ENCODE measurements at regions not wholly inside any gene's neighbourhood (a gene's known extent, or its start where the extent isn't known, plus 50 kb on each side); places are given as distances from the start of the nearest gene placed in this dataset.

DNA sequence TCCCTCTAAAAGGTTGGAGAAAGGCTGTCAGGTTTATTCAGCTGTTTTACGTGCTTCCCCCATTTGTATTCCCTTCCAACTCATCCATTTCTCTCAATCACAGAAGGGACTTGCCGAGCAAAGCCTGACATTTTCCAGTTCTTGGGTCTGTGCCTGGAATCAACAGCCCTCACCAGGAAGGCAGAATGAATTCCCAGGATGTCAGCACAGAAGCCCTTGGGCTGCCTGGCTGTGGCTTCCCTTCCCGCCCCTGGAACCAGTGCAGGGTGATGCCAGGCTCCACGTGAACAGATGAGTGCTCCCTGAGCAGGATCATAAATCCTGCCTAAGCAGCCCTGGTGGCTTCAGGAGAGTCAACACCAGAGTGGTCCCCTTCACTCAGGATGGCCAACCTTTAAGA is 86.1 kb upstream of the CD83 start:
- no peak for DNase-seq (ENCODE audit: extremely low read depth, low read depth, low spot score)

- no peak for DNase-seq (ENCODE audit: extremely low read depth, low read depth, low spot score)
Measured at GRCh38 chr6:14035071-14035847, 82.3 kb upstream of the CD83 start.

GRCh38 chr6:14035874-14036273 is 81.7 kb upstream of the CD83 start:
- DNase-seq (ENCODE audit: extremely low read depth, low read depth, low spot score) = no peak

DNA sequence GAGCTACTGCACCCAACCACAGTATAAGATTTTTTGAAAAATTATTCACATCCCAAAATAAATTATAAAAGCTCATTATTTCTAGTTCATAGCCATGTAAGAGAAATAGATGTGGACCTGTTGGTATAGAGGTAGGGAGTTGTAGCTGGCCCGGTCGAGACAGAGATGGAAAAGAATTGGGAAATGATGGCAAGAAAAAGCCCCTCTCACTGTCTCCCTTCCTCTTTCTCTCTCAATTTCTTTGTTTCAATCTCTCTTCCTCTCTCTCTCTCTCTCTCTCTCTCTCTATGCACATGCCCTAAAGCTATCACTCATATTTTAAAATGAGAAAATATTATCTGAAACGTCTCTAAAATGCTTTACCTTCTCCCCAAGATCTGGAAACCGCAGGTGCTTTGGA is 80.7 kb upstream of the CD83 start:
- DNase-seq (ENCODE audit: extremely low read depth, low read depth, low spot score) = no peak

- no peak for DNase-seq (ENCODE audit: extremely low read depth, low read depth, low spot score)
Measured at GRCh38 chr6:14037402-14038277, 79.9 kb upstream of the CD83 start.

- DNase-seq (ENCODE audit: extremely low read depth, low read depth, low spot score) = no peak
Measured at GRCh38 chr6:14038467-14039437, 78.8 kb upstream of the CD83 start.

- DNase-seq (ENCODE audit: extremely low read depth, low read depth, low spot score) = no peak
Measured at GRCh38 chr6:14040042-14040441, 77.5 kb upstream of the CD83 start.

DNA sequence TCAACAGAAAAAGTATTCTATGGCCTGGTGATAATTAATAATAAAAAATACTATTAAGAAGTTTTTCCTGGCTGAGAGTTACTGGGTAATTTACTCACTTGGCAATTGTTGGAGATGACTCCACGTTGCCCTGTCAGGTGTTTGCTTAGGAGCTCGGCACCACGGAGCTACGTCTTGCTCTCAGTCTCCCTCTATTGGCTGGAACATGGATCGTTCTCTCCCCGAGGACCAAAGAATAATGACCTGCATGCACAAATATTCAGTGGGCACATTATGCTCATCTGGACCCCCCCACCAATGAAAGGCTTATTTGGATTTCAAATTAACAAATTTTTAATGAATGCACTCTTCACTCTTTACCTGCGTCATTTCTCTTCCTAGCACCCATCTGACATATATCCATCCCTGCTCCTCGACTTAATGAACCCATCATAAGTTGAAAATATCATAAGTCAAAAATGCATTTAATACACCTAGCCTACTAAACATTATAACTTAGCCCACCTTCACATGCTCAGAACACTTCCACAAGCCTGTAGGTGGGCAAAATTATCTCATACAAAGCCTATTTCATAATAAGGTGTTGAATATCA is 71.0 kb upstream of the CD83 start:
- DNase-seq (ENCODE audit: extremely low read depth, low read depth, low spot score) = no peak

GRCh38 chr6:14047151-14047740 is 70.3 kb upstream of the CD83 start:
- no peak for DNase-seq (ENCODE audit: extremely low read depth, low read depth, low spot score)

DNA sequence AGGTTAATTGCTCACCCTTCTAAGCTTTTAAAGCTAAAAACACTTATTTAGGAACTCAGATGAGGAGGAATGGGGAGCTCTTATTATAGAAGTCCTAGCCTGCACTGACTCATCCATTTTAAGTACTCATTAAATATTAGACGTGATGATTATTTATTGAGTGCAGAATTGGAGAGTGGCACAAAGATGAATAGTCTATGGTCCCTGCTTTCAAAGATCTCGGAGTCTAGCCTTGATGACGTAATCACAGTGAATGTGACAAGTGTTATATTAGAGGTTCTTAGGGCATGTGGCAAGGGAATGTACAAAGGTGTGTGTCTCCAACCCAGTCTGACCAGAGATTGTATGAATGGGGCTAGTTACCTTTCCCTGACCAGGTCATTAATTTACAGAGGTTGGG is 68.7 kb upstream of the CD83 start:
- DNase-seq (ENCODE audit: extremely low read depth, low read depth, low spot score) = no peak

DNA sequence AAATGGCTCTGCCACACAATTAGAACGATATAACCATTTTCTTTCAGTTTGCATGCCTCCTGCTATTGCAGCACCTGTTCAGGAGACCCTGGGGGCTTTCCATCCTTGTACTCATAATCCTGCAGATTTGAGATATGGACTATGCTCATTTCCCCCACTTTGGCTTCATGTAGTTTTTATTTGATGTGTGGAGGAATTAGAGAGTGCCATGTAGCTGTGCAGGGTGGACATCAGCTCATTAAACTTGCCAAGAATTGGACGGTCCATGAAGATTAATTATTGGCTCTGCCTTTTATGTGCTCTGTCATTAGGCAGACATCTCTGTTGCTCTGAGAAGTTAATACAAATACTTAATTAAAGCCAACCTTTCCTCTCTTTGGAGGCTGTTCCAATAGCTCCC is 66.2 kb upstream of the CD83 start:
- DNase-seq (ENCODE audit: extremely low read depth, low read depth, low spot score) = no peak

DNA sequence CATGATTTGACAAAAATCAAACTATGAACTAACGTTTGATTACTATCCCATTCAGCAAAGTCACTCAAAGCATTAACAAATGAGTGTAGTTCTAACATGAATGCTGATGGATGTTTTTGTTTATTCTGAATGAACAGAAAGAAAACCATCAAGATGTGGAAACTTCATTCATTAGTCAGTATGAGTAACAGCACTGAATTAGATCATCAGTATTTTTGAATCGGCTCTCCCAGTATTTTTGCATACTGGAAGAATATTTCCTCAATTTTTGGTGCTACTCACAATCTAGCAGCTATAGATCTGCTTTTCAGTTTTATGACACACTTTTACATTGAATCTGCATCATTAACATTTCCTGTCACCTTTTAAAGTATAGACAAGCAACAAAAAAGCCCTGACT is 63.8 kb upstream of the CD83 start:
- DNase-seq (ENCODE audit: extremely low read depth, low read depth, low spot score) = no peak

GRCh38 chr6:14055541-14055940 is 62.0 kb upstream of the CD83 start:
- no peak for DNase-seq (ENCODE audit: extremely low read depth, low read depth, low spot score)

DNA sequence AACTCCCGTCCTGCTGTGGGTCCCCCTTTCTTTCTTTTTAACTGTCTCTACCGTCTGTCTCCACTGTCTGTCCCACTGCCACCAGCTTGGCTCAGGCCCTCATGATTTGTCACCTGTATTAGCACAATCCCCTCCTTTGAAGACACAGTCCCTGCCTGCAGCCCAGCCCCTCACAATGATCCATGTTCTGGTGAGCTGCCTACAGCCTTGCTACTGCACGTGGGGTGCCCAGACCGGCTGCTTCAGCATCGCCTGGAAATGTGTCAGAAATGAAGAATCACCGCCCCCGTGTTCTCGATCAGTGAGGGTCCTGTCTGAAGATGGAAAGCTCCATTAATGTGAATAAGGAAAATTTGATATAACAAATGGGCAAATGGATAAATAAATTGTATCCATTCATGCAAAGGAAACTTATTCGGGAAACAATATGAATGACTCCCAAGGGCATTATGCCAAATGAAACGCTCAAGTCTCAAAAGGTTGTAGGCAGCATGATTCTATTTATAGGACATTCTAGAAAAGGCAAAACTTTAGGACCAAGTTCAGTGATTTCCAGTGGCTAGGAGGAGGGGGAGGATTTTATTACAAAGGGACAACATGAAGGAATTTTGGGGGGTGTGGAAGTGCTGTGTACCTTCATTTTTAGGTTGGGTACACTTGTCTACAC is 59.4 kb upstream of the CD83 start:
- no peak for DNase-seq (ENCODE audit: extremely low read depth, low read depth, low spot score)

GRCh38 chr6:14058735-14059134 is 58.8 kb upstream of the CD83 start:
- DNase-seq (ENCODE audit: extremely low read depth, low read depth, low spot score) = no peak

GRCh38 chr6:14059791-14060436 is 57.7 kb upstream of the CD83 start:
- DNase-seq (ENCODE audit: extremely low read depth, low read depth, low spot score) = no peak

- no peak for DNase-seq (ENCODE audit: extremely low read depth, low read depth, low spot score)
Measured at GRCh38 chr6:14060971-14061370, 56.6 kb upstream of the CD83 start.

DNA sequence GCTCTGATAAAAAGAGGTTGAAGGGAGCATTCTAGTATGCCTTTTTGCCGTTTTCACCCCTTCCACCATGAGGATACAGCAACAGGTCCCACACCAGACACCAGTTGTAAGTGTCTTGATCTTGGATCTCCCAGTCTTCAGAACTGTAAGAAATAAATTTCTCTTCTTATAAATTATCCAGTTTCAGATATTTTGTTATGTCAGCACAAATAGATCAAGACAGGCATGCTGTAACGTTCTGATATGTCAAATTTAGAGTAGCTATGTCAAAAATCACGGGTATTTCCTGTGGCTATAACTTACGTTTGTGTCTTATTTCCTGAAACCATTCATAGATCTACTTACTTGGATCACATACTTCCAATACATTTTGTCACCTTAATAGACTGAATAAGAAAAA is 55.9 kb upstream of the CD83 start:
- DNase-seq (ENCODE audit: extremely low read depth, low read depth, low spot score) = no peak

DNA sequence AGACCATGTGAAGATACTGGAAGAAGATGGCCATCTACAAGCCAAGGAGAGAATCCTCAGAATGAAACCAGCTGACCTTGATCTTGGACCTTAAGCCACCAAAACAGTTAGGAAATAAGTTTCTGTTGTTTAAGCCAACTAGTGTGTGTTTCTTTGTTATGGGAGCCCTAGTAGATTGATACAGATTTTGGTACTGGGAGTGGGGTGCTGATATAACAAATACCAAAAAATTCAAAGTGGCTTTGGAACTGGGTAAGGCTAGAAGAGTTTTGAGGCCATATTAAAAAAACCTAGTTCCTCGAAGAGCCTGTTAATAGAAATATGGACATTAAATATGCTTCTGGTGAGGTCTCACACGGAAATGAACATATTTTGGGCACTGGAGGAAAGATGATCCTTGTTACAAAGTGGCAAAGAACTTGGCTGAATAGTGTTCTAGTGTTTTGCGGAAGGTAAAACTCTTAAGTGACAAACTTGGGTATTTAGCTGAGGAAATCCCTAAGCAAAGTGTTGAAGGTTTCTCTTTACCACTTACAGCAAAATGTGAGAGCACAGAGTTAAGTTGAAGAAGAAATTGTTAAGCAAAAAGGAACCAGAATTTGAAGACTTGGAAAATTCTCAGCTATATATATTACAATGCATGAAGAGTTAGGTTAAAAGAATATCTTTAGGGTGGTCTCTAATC is 55.1 kb upstream of the CD83 start:
- DNase-seq (ENCODE audit: extremely low read depth, low read depth, low spot score) = no peak
